WTC11 (cell line): ENCODE measurements at regions not wholly inside any gene's neighbourhood (a gene's known extent, or its start where the extent isn't known, plus 50 kb on each side); places are given as distances from the start of the nearest gene placed in this dataset. TPM values are rescaled to one million over a fixed set of nuclear protein-coding genes. Genes with fewer than 3 reads are reported as not detected.
A peak's percentile ranks its signal among the peaks of the same experiment; 100 is the strongest.

Source experiments
- ATAC-seq: fragments of 200-7000 bp; cut with Tn5 transposase; 2 replicates; pipeline ENCODE4 v1.10.0; 2021; ENCODE audit warnings: mild to moderate bottlenecking, moderate library complexity
- CTCF ChIA-PET: fragments of 300-600 bp; sonication (Branson Sonifier 250); formaldehyde crosslinking; loops from one replicate; lab custom pipeline; 2021; ENCODE audit warnings: antibody characterized with exemption; lab: Charles Lee
- POLR2A ChIA-PET: fragments of 350-600 bp; sonication (Branson Sonifier 250); formaldehyde crosslinking; loops from one replicate; lab custom pipeline; 2021; ENCODE audit warnings: antibody characterized with exemption; lab: Charles Lee
- DNase-seq: peaks from one replicate; pipeline ENCODE4 v3.0.0; 2021; ENCODE audit warnings: low spot score
- H3K27ac Mint-ChIP-seq: 2 replicates; pipeline ENCODE4 v1.8.0; 2021; ENCODE audit warnings: mixed read lengths
- H3K27me3 Mint-ChIP-seq: 2 replicates; pipeline ENCODE4 v1.8.0; 2021; ENCODE audit warnings: low read depth, mild to moderate bottlenecking, moderate library complexity, mixed read lengths
- H3K36me3 Mint-ChIP-seq: 2 replicates; pipeline ENCODE4 v1.8.0; 2021; ENCODE audit warnings: mixed read lengths
- H3K4me1 Mint-ChIP-seq: 2 replicates; pipeline ENCODE4 v1.8.0; 2022; ENCODE audit warnings: mixed read lengths
- H3K4me3 Mint-ChIP-seq: 2 replicates; pipeline ENCODE4 v1.8.0; 2021; ENCODE audit warnings: mild to moderate bottlenecking, moderate library complexity, mixed read lengths
- H3K9me3 Mint-ChIP-seq: 2 replicates; pipeline ENCODE4 v1.8.0; 2021; ENCODE audit warnings: mixed read lengths
- JAZF1 ChIP-seq: fragments of 250-450 bp; sonication (Bioruptor Pico); IDR thresholded peaks from 2 replicates; pipeline ENCODE4 v1.9.0; 2021; ENCODE audit warnings: moderate library complexity, mild to moderate bottlenecking, inconsistent platforms
- microRNA-seq: library from miRNA; unstranded; fragments of <30 nt; microRNA quantifications from one replicate; pipeline ENCODE4 v1.2.0, GENCODE V29; 2022; ENCODE audit warnings: borderline number of aligned reads
- TF ChIP-seq, protein P1 (sequence below): sonication (generic); formaldehyde crosslinking; IDR thresholded peaks from 2 replicates; pipeline ENCODE4 v1.8.1; 2023; ENCODE audit warnings: mild to moderate bottlenecking, missing genetic modification reagents, moderate library complexity

DNA sequence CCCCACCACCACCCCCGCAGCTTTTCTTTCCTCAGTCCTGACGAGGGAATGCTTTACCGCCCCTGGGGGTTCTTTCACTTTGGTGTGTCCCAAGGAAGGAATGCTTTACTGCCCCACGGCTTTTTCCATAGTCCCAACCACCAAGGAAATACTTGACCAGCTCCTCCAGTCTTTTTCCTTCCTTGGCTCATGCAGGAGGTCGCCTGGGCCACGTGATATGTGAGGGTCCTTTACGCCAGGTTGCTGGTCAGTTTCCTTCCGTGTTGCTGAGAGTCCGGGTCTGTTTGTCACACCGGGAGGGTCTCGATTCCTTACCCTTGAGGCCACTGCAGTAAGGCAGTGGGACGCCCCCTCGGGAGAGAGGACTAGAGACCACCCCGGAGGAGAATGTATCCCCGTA, 58.9 kb upstream of the CDH4 start:
- H3K27ac Mint-ChIP-seq = no peak overlapping the region; the same call in 1 of the 2 replicates
- H3K27me3 Mint-ChIP-seq = peaks cover 45% of the 10 kb centered on the region
- POLR2A ChIA-PET = no interaction called here
- DNase-seq = no peak
- peaks cover 10% of the 10 kb centered on the region for H3K36me3 Mint-ChIP-seq
- no peak for TF ChIP-seq JAZF1 (CRISPR knock-in tag)
- TF ChIP-seq, protein P1, sequence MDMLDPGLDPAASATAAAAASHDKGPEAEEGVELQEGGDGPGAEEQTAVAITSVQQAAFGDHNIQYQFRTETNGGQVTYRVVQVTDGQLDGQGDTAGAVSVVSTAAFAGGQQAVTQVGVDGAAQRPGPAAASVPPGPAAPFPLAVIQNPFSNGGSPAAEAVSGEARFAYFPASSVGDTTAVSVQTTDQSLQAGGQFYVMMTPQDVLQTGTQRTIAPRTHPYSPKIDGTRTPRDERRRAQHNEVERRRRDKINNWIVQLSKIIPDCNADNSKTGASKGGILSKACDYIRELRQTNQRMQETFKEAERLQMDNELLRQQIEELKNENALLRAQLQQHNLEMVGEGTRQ (CRISPR knock-in tag) = peak; percentile 52
- CTCF ChIA-PET = interaction anchor here (1.2 kb wide), 1 partner anchor 342 kb away, joined by 3 read pairs; no protein-coding TSS in a partner anchor
- H3K9me3 Mint-ChIP-seq = peaks cover 11% of the 10 kb centered on the region
- no peak overlapping the region for H3K4me3 Mint-ChIP-seq
- peaks cover 6% of the 10 kb centered on the region for H3K4me1 Mint-ChIP-seq
- no peak for ATAC-seq

Small RNA genes in the stretch of these regions (microRNA-seq; reads per million reads assigned to microRNA genes)
- not detected for gene MIR4533
- gene MIR548AG2 = not detected
- gene MIR646 = not detected
